Peyer's patch (tissue), 4 donors: ENCODE measurements at regions not wholly inside any gene's neighbourhood (a gene's known extent, or its start where the extent isn't known, plus 50 kb on each side); places are given as distances from the start of the nearest gene placed in this dataset.

Source experiments
- POLR2A ChIP-seq, 2 donors: fragments of 450-650 bp; IDR thresholded peaks; one replicate each; pipeline ENCODE4 v1.5.1; 2017; ENCODE audit warnings: antibody characterized with exemption in 2 of 2, mild to moderate bottlenecking in 2 of 2, moderate library complexity in 2 of 2
- TF ChIP-seq, protein P1 (sequence below), 6 experiments: fragments of 450-650 bp in 4 of 6; fragments of 200-600 bp in 2 of 6; sonication (generic) in 1 of 6; IDR thresholded peaks; one replicate each; pipeline ENCODE4 v1.5.1; 2017 to 2019; ENCODE audit warnings: antibody characterized with exemption in 6 of 6, mild to moderate bottlenecking in 3 of 6, moderate library complexity in 1 of 6

DNA sequence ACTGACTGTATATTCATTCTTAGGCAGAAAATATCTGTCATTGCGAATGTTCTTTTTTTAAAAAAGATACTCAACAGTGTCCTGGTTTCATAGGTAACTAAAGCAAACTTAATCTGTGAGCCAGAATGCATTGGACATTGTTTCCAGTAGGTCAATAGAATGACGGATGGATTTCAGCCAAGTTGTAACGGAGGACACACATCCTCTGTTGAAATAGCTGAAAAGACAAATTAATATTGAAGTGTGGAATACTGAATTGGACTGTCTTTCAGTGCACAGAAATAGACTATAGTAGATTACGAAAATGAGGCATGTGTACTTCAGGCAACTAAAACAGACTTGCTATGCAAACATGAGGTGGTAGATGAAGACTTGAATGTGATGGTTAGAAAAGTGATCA, 461.6 kb downstream of the WDR72 start:
- TF ChIP-seq, protein P1, sequence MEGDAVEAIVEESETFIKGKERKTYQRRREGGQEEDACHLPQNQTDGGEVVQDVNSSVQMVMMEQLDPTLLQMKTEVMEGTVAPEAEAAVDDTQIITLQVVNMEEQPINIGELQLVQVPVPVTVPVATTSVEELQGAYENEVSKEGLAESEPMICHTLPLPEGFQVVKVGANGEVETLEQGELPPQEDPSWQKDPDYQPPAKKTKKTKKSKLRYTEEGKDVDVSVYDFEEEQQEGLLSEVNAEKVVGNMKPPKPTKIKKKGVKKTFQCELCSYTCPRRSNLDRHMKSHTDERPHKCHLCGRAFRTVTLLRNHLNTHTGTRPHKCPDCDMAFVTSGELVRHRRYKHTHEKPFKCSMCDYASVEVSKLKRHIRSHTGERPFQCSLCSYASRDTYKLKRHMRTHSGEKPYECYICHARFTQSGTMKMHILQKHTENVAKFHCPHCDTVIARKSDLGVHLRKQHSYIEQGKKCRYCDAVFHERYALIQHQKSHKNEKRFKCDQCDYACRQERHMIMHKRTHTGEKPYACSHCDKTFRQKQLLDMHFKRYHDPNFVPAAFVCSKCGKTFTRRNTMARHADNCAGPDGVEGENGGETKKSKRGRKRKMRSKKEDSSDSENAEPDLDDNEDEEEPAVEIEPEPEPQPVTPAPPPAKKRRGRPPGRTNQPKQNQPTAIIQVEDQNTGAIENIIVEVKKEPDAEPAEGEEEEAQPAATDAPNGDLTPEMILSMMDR (IDR thresholded peaks at IDR 0.05): no peak
- no peak for TF ChIP-seq POLR2A (IDR thresholded peaks at IDR 0.05)
